HCT116 (cell line): ENCODE measurements at regions not wholly inside any gene's neighbourhood (a gene's known extent, or its start where the extent isn't known, plus 50 kb on each side); places are given as distances from the start of the nearest gene placed in this dataset.

Experiments used
- EZH2 ChIP-seq: fragments of 200-600 bp; sonication (generic); IDR thresholded peaks from 2 replicates; pipeline ENCODE4 v1.6.1; 2017; ENCODE audit warnings: antibody characterized with exemption, mixed run types
- POLR2AphosphoS5 ChIP-seq: IDR thresholded peaks from 2 replicates; pipeline ENCODE4 v1.6.1; 2011; ENCODE audit warnings: mild to moderate bottlenecking, low read depth, low read length, moderate library complexity
- SRF ChIP-seq: IDR thresholded peaks from 2 replicates; pipeline ENCODE4 v1.6.1; 2012; ENCODE audit warnings: low read depth

DNA sequence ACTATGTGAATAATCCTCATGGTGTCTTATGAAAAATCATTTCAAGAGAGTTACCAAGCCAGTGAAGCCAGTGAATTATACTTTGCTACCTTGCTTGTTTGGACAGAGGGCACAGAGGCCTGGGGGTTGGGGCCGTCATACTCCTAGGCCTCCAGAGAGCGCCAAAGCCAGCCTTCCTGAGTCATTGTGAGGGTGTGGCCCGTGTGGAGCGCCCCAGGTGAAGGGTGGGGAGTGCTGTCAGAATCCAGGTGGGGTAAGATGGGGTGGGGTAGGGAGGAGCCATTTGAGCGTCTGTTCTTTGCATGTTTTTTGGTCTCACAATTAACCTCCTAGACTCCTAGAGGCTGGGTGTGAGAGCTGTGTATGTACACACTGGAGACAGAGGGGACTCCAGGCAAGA, 71.1 kb downstream of the PERP start:
- TF ChIP-seq EZH2, result no peak
- TF ChIP-seq SRF, result no peak
- no peak for TF ChIP-seq POLR2AphosphoS5
